ENCODE measurements at regions not wholly inside any gene's neighbourhood (a gene's known extent, or its start where the extent isn't known, plus 50 kb on each side); places are given as distances from the start of the nearest gene placed in this dataset.
"Not testable (repeated sequence)": the region's sequence is repeated elsewhere in the genome, so short reads cannot be mapped to it uniquely, and the experiment has no call there.

GRCh38 chr12:88691811-88692210, 111.5 kb upstream of the KITLG start:
- Histone ChIP-seq H3K36me3 (ENCODE audit: control insufficient read depth in 2 of 2, insufficient read depth in 2 of 2, low read length in 1 of 2) (no peaks in the 10 kb centered on the region), H3K27me3 (ENCODE audit: control insufficient read depth in 1 of 2, insufficient read depth in 2 of 2, low read length in 2 of 2) (no peaks in the 10 kb centered on the region), H3K4me1 (ENCODE audit: control insufficient read depth in 2 of 2, insufficient read depth in 2 of 2, low read length in 1 of 2) (no peaks in the 10 kb centered on the region), H3K9me3 (ENCODE audit: control insufficient read depth in 2 of 2, insufficient read depth in 1 of 2, low read depth in 1 of 2, low read length in 1 of 2) (no peaks in the 10 kb centered on the region), H3K4me3 (ENCODE audit: low read depth in 1 of 2, low read length in 2 of 2) (no peak overlapping the region), H3K27ac (ENCODE audit: low read depth in 2 of 2, low read length in 1 of 2) (no peak overlapping the region)

GRCh38 chr12:88684610-88685009, 104.3 kb upstream of the KITLG start:
- 80 to 97% methylated on average over 2 of the region's 2 CpGs for WGBS, 2 donors
- Histone ChIP-seq H3K4me3 (ENCODE audit: low read depth in 1 of 2, low read length in 2 of 2) (no peak overlapping the region), H3K27me3 (ENCODE audit: control insufficient read depth in 1 of 2, insufficient read depth in 2 of 2, low read length in 2 of 2) (no peaks in the 10 kb centered on the region), H3K4me1 (ENCODE audit: control insufficient read depth in 2 of 2, insufficient read depth in 2 of 2, low read length in 1 of 2) (no peaks in the 10 kb centered on the region), H3K9me3 (ENCODE audit: control insufficient read depth in 2 of 2, insufficient read depth in 1 of 2, low read depth in 1 of 2, low read length in 1 of 2) (peaks cover 0 to 2% of the 10 kb centered on the region in 2 donors), H3K36me3 (ENCODE audit: control insufficient read depth in 2 of 2, insufficient read depth in 2 of 2, low read length in 1 of 2) (no peaks in the 10 kb centered on the region), H3K27ac (ENCODE audit: low read depth in 2 of 2, low read length in 1 of 2) (no peak overlapping the region)

DNA sequence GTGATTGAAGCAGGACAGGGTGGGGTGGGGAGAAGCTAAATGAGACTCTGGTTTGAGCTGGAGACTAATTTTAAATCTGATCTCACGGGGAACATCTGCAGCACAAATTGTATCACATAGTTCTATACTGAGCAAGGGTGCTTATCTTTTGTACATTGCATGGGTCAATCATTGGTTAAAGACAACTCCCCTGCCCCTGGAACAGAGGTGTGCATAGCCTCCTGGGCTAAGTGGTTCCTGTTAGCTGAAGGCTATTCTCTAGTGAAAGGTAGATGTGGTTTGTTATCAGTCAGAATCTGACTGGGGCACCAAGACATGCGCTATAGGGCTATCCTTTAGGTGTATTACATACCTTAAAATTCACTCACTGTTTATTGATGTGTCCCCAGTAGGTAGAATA, 103.9 kb upstream of the KITLG start:
- H3K9me3 ChIP-seq (ENCODE audit: control insufficient read depth in 2 of 2, insufficient read depth in 1 of 2, low read depth in 1 of 2, low read length in 1 of 2), result peaks cover 0 to 2% of the 10 kb centered on the region in 2 donors
- H3K4me3 ChIP-seq (ENCODE audit: low read depth in 1 of 2, low read length in 2 of 2), result no peak overlapping the region
- WGBS, 2 donors, result 90 to 93% methylated on average over 2 of the region's 2 CpGs
- no peak overlapping the region for H3K27ac ChIP-seq (ENCODE audit: low read depth in 2 of 2, low read length in 1 of 2)
- H3K27me3 ChIP-seq (ENCODE audit: control insufficient read depth in 1 of 2, insufficient read depth in 2 of 2, low read length in 2 of 2), result no peaks in the 10 kb centered on the region
- H3K4me1 ChIP-seq (ENCODE audit: control insufficient read depth in 2 of 2, insufficient read depth in 2 of 2, low read length in 1 of 2), result no peaks in the 10 kb centered on the region
- no peaks in the 10 kb centered on the region for H3K36me3 ChIP-seq (ENCODE audit: control insufficient read depth in 2 of 2, insufficient read depth in 2 of 2, low read length in 1 of 2)

DNA sequence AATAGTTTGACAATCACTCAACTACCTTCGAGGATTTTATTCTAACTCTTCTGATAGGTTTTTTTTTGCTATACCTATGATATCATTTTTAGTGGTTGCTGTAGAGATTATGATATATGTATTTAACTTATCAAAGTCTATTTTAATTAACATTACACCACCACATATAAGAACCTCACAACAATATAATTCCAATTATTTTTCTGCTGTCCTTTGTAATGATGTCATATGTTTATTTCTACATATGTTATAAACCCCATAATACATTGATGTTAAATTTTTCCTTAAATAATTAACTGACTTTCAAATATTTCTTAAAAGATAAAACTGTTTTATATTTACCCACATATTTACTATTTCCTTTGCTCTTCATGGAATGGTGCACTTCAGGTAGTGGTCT, 103.4 kb upstream of the KITLG start:
- H3K27me3 ChIP-seq (ENCODE audit: control insufficient read depth in 1 of 2, insufficient read depth in 2 of 2, low read length in 2 of 2), result no peaks in the 10 kb centered on the region

DNA sequence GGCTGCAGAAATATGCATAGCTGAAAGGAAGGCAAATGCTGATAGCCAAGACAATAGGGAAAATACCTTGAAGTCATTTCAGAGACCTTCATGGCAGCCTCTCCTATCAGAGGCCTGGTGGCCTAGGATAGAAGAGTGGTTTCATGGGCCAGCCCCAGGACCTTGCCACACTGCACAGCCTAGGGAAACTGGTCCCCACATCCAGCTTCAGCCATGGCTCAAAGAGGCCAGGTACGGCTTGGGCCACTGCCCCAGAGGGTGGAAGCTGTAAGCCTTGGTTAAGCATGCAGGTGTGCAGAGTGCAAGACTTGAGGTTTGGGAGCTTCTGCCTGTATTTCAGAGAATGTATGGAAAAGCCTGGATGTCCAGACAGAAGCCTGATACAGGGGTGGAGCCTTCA, 101.0 kb upstream of the KITLG start:
- H3K4me1 ChIP-seq (ENCODE audit: control insufficient read depth in 2 of 2, insufficient read depth in 2 of 2, low read length in 1 of 2), result no peaks in the 10 kb centered on the region
- peaks cover 0 to 2% of the 10 kb centered on the region in 2 donors for H3K9me3 ChIP-seq (ENCODE audit: control insufficient read depth in 2 of 2, insufficient read depth in 1 of 2, low read depth in 1 of 2, low read length in 1 of 2)
- H3K36me3 ChIP-seq (ENCODE audit: control insufficient read depth in 2 of 2, insufficient read depth in 2 of 2, low read length in 1 of 2), result no peaks in the 10 kb centered on the region
- no peak overlapping the region for H3K27ac ChIP-seq (ENCODE audit: low read depth in 2 of 2, low read length in 1 of 2)
- 94 to 95% methylated on average over 1 of the region's 1 CpG for WGBS, 2 donors
- no peak overlapping the region for H3K4me3 ChIP-seq (ENCODE audit: low read depth in 1 of 2, low read length in 2 of 2)
- H3K27me3 ChIP-seq (ENCODE audit: control insufficient read depth in 1 of 2, insufficient read depth in 2 of 2, low read length in 2 of 2), result no peaks in the 10 kb centered on the region

More for the DNA sequence above, 103.4 kb upstream of the KITLG start:
- Histone ChIP-seq H3K9me3 (ENCODE audit: control insufficient read depth in 2 of 2, insufficient read depth in 1 of 2, low read depth in 1 of 2, low read length in 1 of 2) (peaks cover 0 to 2% of the 10 kb centered on the region in 2 donors), H3K27ac (ENCODE audit: low read depth in 2 of 2, low read length in 1 of 2) (no peak overlapping the region), H3K4me3 (ENCODE audit: low read depth in 1 of 2, low read length in 2 of 2) (no peak overlapping the region), H3K4me1 (ENCODE audit: control insufficient read depth in 2 of 2, insufficient read depth in 2 of 2, low read length in 1 of 2) (no peaks in the 10 kb centered on the region), H3K36me3 (ENCODE audit: control insufficient read depth in 2 of 2, insufficient read depth in 2 of 2, low read length in 1 of 2) (no peaks in the 10 kb centered on the region)
- WGBS, 2 donors, result 79 to 83% methylated on average over 1 of the region's 1 CpG

DNA sequence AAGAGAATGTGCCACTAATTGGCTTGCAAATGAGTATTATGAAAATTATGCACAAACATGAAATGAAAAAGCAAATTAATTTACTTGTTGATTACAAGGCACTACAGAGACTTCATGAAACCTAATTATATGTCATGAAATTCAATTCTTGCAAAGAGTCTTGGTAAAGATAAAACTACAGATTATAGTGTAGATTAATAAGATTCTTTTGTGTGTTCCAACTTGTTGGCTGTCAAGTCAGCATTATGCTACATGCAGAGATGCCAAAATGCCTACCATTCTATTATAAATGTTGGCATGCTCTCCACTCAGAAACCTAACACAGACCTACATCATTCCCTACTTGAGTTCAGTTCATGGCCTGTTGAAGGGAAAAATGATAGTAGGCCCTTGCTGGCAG, 97.2 kb upstream of the KITLG start:
- Histone ChIP-seq H3K4me3 (ENCODE audit: low read depth in 1 of 2, low read length in 2 of 2) (no peak overlapping the region), H3K9me3 (ENCODE audit: control insufficient read depth in 2 of 2, insufficient read depth in 1 of 2, low read depth in 1 of 2, low read length in 1 of 2) (peaks cover 0 to 2% of the 10 kb centered on the region in 2 donors), H3K4me1 (ENCODE audit: control insufficient read depth in 2 of 2, insufficient read depth in 2 of 2, low read length in 1 of 2) (no peaks in the 10 kb centered on the region), H3K27me3 (ENCODE audit: control insufficient read depth in 1 of 2, insufficient read depth in 2 of 2, low read length in 2 of 2) (no peaks in the 10 kb centered on the region), H3K27ac (ENCODE audit: low read depth in 2 of 2, low read length in 1 of 2) (no peak overlapping the region), H3K36me3 (ENCODE audit: control insufficient read depth in 2 of 2, insufficient read depth in 2 of 2, low read length in 1 of 2) (no peaks in the 10 kb centered on the region)

DNA sequence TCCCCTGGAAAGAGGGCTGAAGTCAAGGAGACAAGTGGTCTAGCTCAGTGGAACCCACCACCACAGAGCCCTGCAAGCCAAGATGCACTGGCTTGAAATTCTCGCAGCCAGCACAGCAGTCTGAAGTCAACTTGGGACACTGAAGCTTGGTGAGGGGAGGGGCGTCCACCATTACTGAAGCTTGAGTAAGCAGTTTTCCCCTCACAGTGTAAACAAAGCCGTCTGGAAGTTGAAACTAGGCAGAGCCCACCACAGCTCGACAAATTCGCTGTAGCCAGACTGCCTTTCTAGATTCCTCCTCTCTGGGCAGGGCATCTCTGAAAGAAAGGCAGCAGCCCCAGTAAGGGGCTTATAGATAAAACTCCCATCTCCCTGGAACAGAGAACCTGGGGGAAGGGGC, 87.3 kb upstream of the KITLG start:
- H3K27me3 ChIP-seq (ENCODE audit: control insufficient read depth in 1 of 2, insufficient read depth in 2 of 2, low read length in 2 of 2); H3K4me1 ChIP-seq (ENCODE audit: control insufficient read depth in 2 of 2, insufficient read depth in 2 of 2, low read length in 1 of 2); H3K9me3 ChIP-seq (ENCODE audit: control insufficient read depth in 2 of 2, insufficient read depth in 1 of 2, low read depth in 1 of 2, low read length in 1 of 2); H3K27ac ChIP-seq (ENCODE audit: low read depth in 2 of 2, low read length in 1 of 2); H3K36me3 ChIP-seq (ENCODE audit: control insufficient read depth in 2 of 2, insufficient read depth in 2 of 2, low read length in 1 of 2); H3K4me3 ChIP-seq (ENCODE audit: low read depth in 1 of 2, low read length in 2 of 2): not testable (repeated sequence)
- 63 to 74% methylated on average over 5 of the region's 5 CpGs for WGBS, 2 donors

DNA sequence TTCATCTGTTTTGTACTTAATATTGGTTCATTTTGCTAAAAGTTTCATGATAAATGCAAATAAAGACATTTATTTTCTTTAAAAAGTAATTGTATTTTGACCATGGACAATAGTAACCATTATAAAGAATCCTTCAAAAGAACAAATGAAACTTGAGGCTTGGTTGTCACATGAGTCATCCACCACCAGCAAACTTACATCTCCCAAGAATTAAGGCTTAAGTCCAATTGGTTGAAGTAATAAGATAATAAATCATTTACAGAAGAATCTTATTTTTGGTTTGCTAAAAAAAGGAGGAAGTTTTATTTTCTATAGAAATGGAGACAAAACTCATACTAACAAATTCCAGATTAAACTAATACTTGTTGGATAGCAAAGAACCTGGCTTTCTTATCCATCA, 84.8 kb upstream of the KITLG start:
- Histone ChIP-seq H3K9me3 (ENCODE audit: control insufficient read depth in 2 of 2, insufficient read depth in 1 of 2, low read depth in 1 of 2, low read length in 1 of 2) (no peaks in the 10 kb centered on the region), H3K27me3 (ENCODE audit: control insufficient read depth in 1 of 2, insufficient read depth in 2 of 2, low read length in 2 of 2) (no peaks in the 10 kb centered on the region), H3K36me3 (ENCODE audit: control insufficient read depth in 2 of 2, insufficient read depth in 2 of 2, low read length in 1 of 2) (no peaks in the 10 kb centered on the region), H3K27ac (ENCODE audit: low read depth in 2 of 2, low read length in 1 of 2) (no peak overlapping the region), H3K4me3 (ENCODE audit: low read depth in 1 of 2, low read length in 2 of 2) (no peak overlapping the region), H3K4me1 (ENCODE audit: control insufficient read depth in 2 of 2, insufficient read depth in 2 of 2, low read length in 1 of 2) (no peaks in the 10 kb centered on the region)

GRCh38 chr12:88662961-88663360, 82.7 kb upstream of the KITLG start:
- Histone ChIP-seq H3K9me3 (ENCODE audit: control insufficient read depth in 2 of 2, insufficient read depth in 1 of 2, low read depth in 1 of 2, low read length in 1 of 2) (no peaks in the 10 kb centered on the region), H3K4me3 (ENCODE audit: low read depth in 1 of 2, low read length in 2 of 2) (no peak overlapping the region), H3K4me1 (ENCODE audit: control insufficient read depth in 2 of 2, insufficient read depth in 2 of 2, low read length in 1 of 2) (no peaks in the 10 kb centered on the region), H3K27me3 (ENCODE audit: control insufficient read depth in 1 of 2, insufficient read depth in 2 of 2, low read length in 2 of 2) (no peaks in the 10 kb centered on the region), H3K36me3 (ENCODE audit: control insufficient read depth in 2 of 2, insufficient read depth in 2 of 2, low read length in 1 of 2) (no peaks in the 10 kb centered on the region), H3K27ac (ENCODE audit: low read depth in 2 of 2, low read length in 1 of 2) (no peak overlapping the region)
- WGBS, 2 donors, result 88 to 95% methylated on average over 1 of the region's 1 CpG

- Histone ChIP-seq H3K27ac (ENCODE audit: low read depth in 2 of 2, low read length in 1 of 2) (no peak overlapping the region), H3K36me3 (ENCODE audit: control insufficient read depth in 2 of 2, insufficient read depth in 2 of 2, low read length in 1 of 2) (no peaks in the 10 kb centered on the region), H3K4me1 (ENCODE audit: control insufficient read depth in 2 of 2, insufficient read depth in 2 of 2, low read length in 1 of 2) (no peaks in the 10 kb centered on the region), H3K4me3 (ENCODE audit: low read depth in 1 of 2, low read length in 2 of 2) (no peak overlapping the region), H3K27me3 (ENCODE audit: control insufficient read depth in 1 of 2, insufficient read depth in 2 of 2, low read length in 2 of 2) (no peaks in the 10 kb centered on the region), H3K9me3 (ENCODE audit: control insufficient read depth in 2 of 2, insufficient read depth in 1 of 2, low read depth in 1 of 2, low read length in 1 of 2) (no peaks in the 10 kb centered on the region)
- 87 to 93% methylated on average over 1 of the region's 1 CpG for WGBS, 2 donors
Observed at GRCh38 chr12:88662093-88662492, 81.8 kb upstream of the KITLG start.
